OCI-LY7 (cell line): ENCODE measurements at regions not wholly inside any gene's neighbourhood (a gene's known extent, or its start where the extent isn't known, plus 50 kb on each side); places are given as distances from the start of the nearest gene placed in this dataset.

Experiments
- BruUV-seq: library from RNA; stranded (reverse); fragments of 400-500 nt; replicated peaks from 2 replicates; lab custom pipeline; 2021; lab: Mats Ljungman, UMichigan
- CTCF ChIA-PET: fragments of 300-600 bp; sonication (Branson Sonifier 250); formaldehyde crosslinking; loops from one replicate; lab custom pipeline; 2022; ENCODE audit warnings: antibody characterized with exemption; ENCODE audit not compliant: unreplicated experiment; lab: Charles Lee
- POLR2A ChIA-PET: fragments of 300-600 bp; sonication (Branson Sonifier 250); formaldehyde crosslinking; loops from one replicate; lab custom pipeline; 2022; ENCODE audit warnings: antibody characterized with exemption; lab: Charles Lee
- DNase-seq: peaks from one replicate; pipeline ENCODE4 v3.0.0-alpha.2; 2015; ENCODE audit warnings: low spot score
- H2AFZ ChIP-seq: fragments of 200-600 bp; sonication (generic), shearing (Covaris generic); 2 replicates; pipeline ENCODE4 v1.6.1; 2014; ENCODE audit warnings: mild to moderate bottlenecking, antibody characterized with exemption, low read length, moderate library complexity
- H3K27ac ChIP-seq: fragments of 200-600 bp; sonication (generic); 2 replicates; pipeline ENCODE4 v1.5.1; 2014; ENCODE audit warnings: mixed run types, low read depth, mild to moderate bottlenecking, moderate library complexity, low read length, inconsistent platforms; ENCODE audit not compliant: poor library complexity, severe bottlenecking
- H3K36me3 ChIP-seq: fragments of 200-600 bp; sonication (generic); 2 replicates; pipeline ENCODE4 v1.6.1; 2014; ENCODE audit warnings: mild to moderate bottlenecking, antibody characterized with exemption, low read length, moderate library complexity, mixed read lengths; ENCODE audit not compliant: insufficient read depth
- H3K4me1 ChIP-seq: fragments of 200-600 bp; sonication (generic); 2 replicates; pipeline ENCODE4 v1.5.1; 2014; ENCODE audit warnings: mild to moderate bottlenecking, low read length; ENCODE audit not compliant: insufficient read depth, poor library complexity, severe bottlenecking
- H3K4me2 ChIP-seq: fragments of 200-600 bp; sonication (generic); 2 replicates; pipeline ENCODE4 v1.6.1; 2014; ENCODE audit warnings: mild to moderate bottlenecking, low read length
- H3K4me3 ChIP-seq: fragments of 200-600 bp; sonication (generic); 2 replicates; pipeline ENCODE4 v1.5.1; 2014; ENCODE audit warnings: mild to moderate bottlenecking, low read depth, low read length; ENCODE audit not compliant: poor library complexity, severe bottlenecking
- H3K79me2 ChIP-seq: fragments of 200-600 bp; sonication (generic); 2 replicates; pipeline ENCODE4 v1.6.1; 2016; ENCODE audit warnings: low read depth, mild to moderate bottlenecking, low read length, moderate library complexity, mixed read lengths; ENCODE audit not compliant: insufficient read depth
- H3K9me2 ChIP-seq: fragments of 200-600 bp; sonication (generic); 2 replicates; pipeline ENCODE4 v1.6.1; 2016; ENCODE audit warnings: mild to moderate bottlenecking, low read length, mixed read lengths; ENCODE audit not compliant: insufficient read depth
- H3K9me3 ChIP-seq: fragments of 200-600 bp; sonication (generic); 2 replicates; pipeline ENCODE4 v1.6.1; 2014; ENCODE audit warnings: mild to moderate bottlenecking, mixed run types, low read length, mixed read lengths
- H4K20me1 ChIP-seq: fragments of 200-600 bp; sonication (generic); 2 replicates; pipeline ENCODE4 v1.6.1; 2014; ENCODE audit warnings: mild to moderate bottlenecking, antibody characterized with exemption, low read length, moderate library complexity, mixed read lengths; ENCODE audit not compliant: insufficient read depth
- EZH2phosphoT487 ChIP-seq: fragments of 200-600 bp; sonication (generic); IDR thresholded peaks from 2 replicates; pipeline ENCODE4 v1.6.1; 2018; ENCODE audit warnings: low read depth, borderline replicate concordance, mild to moderate bottlenecking, mixed run types, antibody characterized with exemption, low read length, moderate library complexity, mixed read lengths
- intact Hi-C: fragments of 100-400 bp; cut with micrococcal nuclease; formaldehyde crosslinking; loops from one replicate; pipeline ENCODE4 v1.10.0; 2022; ENCODE audit not compliant: unreplicated experiment
- TF ChIP-seq, protein P1 (sequence below): fragments of 200-600 bp; sonication (generic); conservative IDR thresholded peaks from 2 replicates; pipeline ENCODE4 v1.5.1; 2014; ENCODE audit warnings: mild to moderate bottlenecking, antibody characterized with exemption, low read length, moderate library complexity, mixed read lengths

DNA sequence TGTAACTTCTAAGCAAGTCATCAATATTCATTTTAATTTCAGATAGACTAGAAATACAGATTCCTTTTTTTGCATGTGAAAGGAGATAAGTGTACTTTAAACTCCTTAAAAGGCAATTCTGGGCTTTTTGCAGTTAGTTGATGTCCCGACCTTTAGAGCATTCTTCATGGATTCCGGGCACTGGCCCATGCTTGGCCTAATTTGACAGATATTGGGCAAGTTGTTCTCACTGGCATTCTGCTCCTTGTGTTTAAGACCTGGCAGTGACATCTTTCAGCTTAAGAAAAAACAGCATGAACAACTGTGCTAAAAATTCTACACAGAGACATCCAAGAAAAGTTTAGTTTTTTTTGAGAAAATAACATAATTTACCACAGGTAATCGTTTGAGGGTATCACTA lies 1037.2 kb downstream of the PCDH18 start:
- H3K4me2 ChIP-seq = no peak overlapping the region
- no peak overlapping the region for H2AFZ ChIP-seq
- no peak overlapping the region for H3K4me3 ChIP-seq
- no peak for DNase-seq
- H3K4me1 ChIP-seq = no peaks in the 10 kb centered on the region
- TF ChIP-seq, protein P1, sequence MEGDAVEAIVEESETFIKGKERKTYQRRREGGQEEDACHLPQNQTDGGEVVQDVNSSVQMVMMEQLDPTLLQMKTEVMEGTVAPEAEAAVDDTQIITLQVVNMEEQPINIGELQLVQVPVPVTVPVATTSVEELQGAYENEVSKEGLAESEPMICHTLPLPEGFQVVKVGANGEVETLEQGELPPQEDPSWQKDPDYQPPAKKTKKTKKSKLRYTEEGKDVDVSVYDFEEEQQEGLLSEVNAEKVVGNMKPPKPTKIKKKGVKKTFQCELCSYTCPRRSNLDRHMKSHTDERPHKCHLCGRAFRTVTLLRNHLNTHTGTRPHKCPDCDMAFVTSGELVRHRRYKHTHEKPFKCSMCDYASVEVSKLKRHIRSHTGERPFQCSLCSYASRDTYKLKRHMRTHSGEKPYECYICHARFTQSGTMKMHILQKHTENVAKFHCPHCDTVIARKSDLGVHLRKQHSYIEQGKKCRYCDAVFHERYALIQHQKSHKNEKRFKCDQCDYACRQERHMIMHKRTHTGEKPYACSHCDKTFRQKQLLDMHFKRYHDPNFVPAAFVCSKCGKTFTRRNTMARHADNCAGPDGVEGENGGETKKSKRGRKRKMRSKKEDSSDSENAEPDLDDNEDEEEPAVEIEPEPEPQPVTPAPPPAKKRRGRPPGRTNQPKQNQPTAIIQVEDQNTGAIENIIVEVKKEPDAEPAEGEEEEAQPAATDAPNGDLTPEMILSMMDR = no peak
- no peaks in the 10 kb centered on the region for H3K36me3 ChIP-seq
- no peaks in the 10 kb centered on the region for H3K9me2 ChIP-seq
- no peaks in the 10 kb centered on the region for H3K79me2 ChIP-seq
- POLR2A ChIA-PET = no interaction called here
- H3K27ac ChIP-seq = no peak overlapping the region
- intact Hi-C loops = no loop called here
- CTCF ChIA-PET = no interaction called here
- H3K9me3 ChIP-seq = no peaks in the 10 kb centered on the region
- H4K20me1 ChIP-seq = no peaks in the 10 kb centered on the region
- BruUV-seq = no TSS peak

DNA sequence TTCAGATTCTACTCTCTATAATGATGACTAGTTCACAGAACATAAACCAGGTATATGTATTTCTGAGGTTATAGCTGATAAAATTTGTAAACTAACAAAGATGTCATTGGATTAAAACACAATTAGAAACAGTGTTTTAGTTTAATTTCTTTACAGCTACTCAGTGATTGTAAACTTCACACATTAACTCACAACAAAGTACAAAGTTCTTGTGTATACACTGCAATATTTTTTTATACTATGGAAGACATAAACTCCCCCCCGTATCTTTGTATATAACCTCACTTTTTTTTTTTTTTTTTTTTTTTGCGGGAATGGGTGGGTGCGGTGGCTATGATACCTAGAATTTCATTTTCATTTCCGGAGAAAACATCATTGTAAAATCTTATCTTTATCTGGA lies 1043.2 kb downstream of the PCDH18 start:
- H3K79me2 ChIP-seq = no peaks in the 10 kb centered on the region
- no peak overlapping the region for H2AFZ ChIP-seq
- H4K20me1 ChIP-seq = no peaks in the 10 kb centered on the region
- no TSS peak for BruUV-seq
- TF ChIP-seq, protein P1 = no peak
- TF ChIP-seq EZH2phosphoT487 = no peak
- DNase-seq = no peak
- CTCF ChIA-PET = no interaction called here
- no peaks in the 10 kb centered on the region for H3K4me1 ChIP-seq
- H3K4me3 ChIP-seq = no peak overlapping the region
- H3K4me2 ChIP-seq = no peak overlapping the region
- POLR2A ChIA-PET = no interaction called here
- H3K27ac ChIP-seq = no peak overlapping the region
- no peaks in the 10 kb centered on the region for H3K9me2 ChIP-seq
- H3K9me3 ChIP-seq = no peaks in the 10 kb centered on the region
- no peaks in the 10 kb centered on the region for H3K36me3 ChIP-seq
- intact Hi-C loops = no loop called here

DNA sequence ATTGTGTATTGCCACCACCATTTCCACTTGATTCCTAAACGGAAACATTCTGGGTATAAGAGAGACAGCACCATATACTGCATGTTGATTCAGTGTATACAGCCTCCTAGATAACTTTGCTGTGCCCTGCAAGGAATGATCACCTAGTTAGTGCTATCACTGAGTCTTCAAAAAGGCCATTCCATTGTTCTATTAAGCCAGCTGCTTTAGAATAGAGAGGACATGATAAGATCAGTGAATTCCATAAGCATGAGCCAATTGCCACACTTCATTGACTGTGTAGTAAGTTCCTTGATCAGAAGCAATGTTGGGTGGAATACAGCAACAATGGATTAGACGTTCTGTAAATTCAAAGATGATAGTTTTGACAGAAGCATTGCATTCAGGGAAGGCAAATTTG lies 1047.3 kb downstream of the PCDH18 start:
- H3K36me3 ChIP-seq = no peaks in the 10 kb centered on the region
- no peak overlapping the region for H2AFZ ChIP-seq
- no peaks in the 10 kb centered on the region for H3K9me3 ChIP-seq
- H4K20me1 ChIP-seq = no peaks in the 10 kb centered on the region
- DNase-seq = no peak
- H3K4me2 ChIP-seq = no peak overlapping the region
- H3K79me2 ChIP-seq = no peaks in the 10 kb centered on the region
- no TSS peak for BruUV-seq
- TF ChIP-seq, protein P1 = no peak
- TF ChIP-seq EZH2phosphoT487 = no peak
- H3K4me3 ChIP-seq = no peak overlapping the region
- POLR2A ChIA-PET = no interaction called here
- H3K9me2 ChIP-seq = no peaks in the 10 kb centered on the region
- intact Hi-C loops = no loop called here
- no peaks in the 10 kb centered on the region for H3K4me1 ChIP-seq
- no peak overlapping the region for H3K27ac ChIP-seq
- CTCF ChIA-PET = no interaction called here
